WTC11 (cell line): ENCODE measurements at regions not wholly inside any gene's neighbourhood (a gene's known extent, or its start where the extent isn't known, plus 50 kb on each side); places are given as distances from the start of the nearest gene placed in this dataset.

Source experiments
- ATAC-seq: fragments of 200-7000 bp; cut with Tn5 transposase; 2 replicates; pipeline ENCODE4 v1.10.0; 2021; ENCODE audit warnings: mild to moderate bottlenecking, moderate library complexity
- CTCF ChIA-PET: fragments of 300-600 bp; sonication (Branson Sonifier 250); formaldehyde crosslinking; loops from one replicate; lab custom pipeline; 2021; ENCODE audit warnings: antibody characterized with exemption; lab: Charles Lee
- POLR2A ChIA-PET: fragments of 350-600 bp; sonication (Branson Sonifier 250); formaldehyde crosslinking; loops from one replicate; lab custom pipeline; 2021; ENCODE audit warnings: antibody characterized with exemption; lab: Charles Lee
- DNase-seq: peaks from one replicate; pipeline ENCODE4 v3.0.0; 2021; ENCODE audit warnings: low spot score
- H3K27ac Mint-ChIP-seq: 2 replicates; pipeline ENCODE4 v1.8.0; 2021; ENCODE audit warnings: mixed read lengths
- H3K27me3 Mint-ChIP-seq: 2 replicates; pipeline ENCODE4 v1.8.0; 2021; ENCODE audit warnings: low read depth, mild to moderate bottlenecking, moderate library complexity, mixed read lengths
- H3K36me3 Mint-ChIP-seq: 2 replicates; pipeline ENCODE4 v1.8.0; 2021; ENCODE audit warnings: mixed read lengths
- H3K4me1 Mint-ChIP-seq: 2 replicates; pipeline ENCODE4 v1.8.0; 2022; ENCODE audit warnings: mixed read lengths
- H3K4me3 Mint-ChIP-seq: 2 replicates; pipeline ENCODE4 v1.8.0; 2021; ENCODE audit warnings: mild to moderate bottlenecking, moderate library complexity, mixed read lengths
- H3K9me3 Mint-ChIP-seq: 2 replicates; pipeline ENCODE4 v1.8.0; 2021; ENCODE audit warnings: mixed read lengths
- CREM ChIP-seq: sonication (generic); formaldehyde crosslinking; IDR thresholded peaks from 2 replicates; pipeline ENCODE4 v1.8.1; 2022; ENCODE audit warnings: mild to moderate bottlenecking, missing genetic modification reagents, moderate library complexity
- JAZF1 ChIP-seq: fragments of 250-450 bp; sonication (Bioruptor Pico); IDR thresholded peaks from 2 replicates; pipeline ENCODE4 v1.9.0; 2021; ENCODE audit warnings: moderate library complexity, mild to moderate bottlenecking, inconsistent platforms
- MYBL2 ChIP-seq: sonication (generic); formaldehyde crosslinking; IDR thresholded peaks from 2 replicates; pipeline ENCODE4 v1.8.1; 2023; ENCODE audit warnings: mild to moderate bottlenecking, moderate library complexity, missing genetic modification reagents
- NR3C1 ChIP-seq: sonication (generic); formaldehyde crosslinking; conservative IDR thresholded peaks from 2 replicates; pipeline ENCODE4 v1.8.1; 2023; ENCODE audit warnings: low read depth, mild to moderate bottlenecking, missing genetic modification reagents
- PRRX2 ChIP-seq: fragments of 250-450 bp; sonication (Bioruptor Pico); IDR thresholded peaks from 2 replicates; pipeline ENCODE4 v1.8.0; 2021; ENCODE audit warnings: mild to moderate bottlenecking
- TEAD1 ChIP-seq: sonication (generic); formaldehyde crosslinking; IDR thresholded peaks from 2 replicates; pipeline ENCODE4 v1.8.0; 2022; ENCODE audit warnings: mild to moderate bottlenecking, missing genetic modification reagents
- ZBTB21 ChIP-seq: sonication (generic); formaldehyde crosslinking; IDR thresholded peaks from 2 replicates; pipeline ENCODE4 v1.8.1; 2023; ENCODE audit warnings: mild to moderate bottlenecking, missing genetic modification reagents, borderline replicate concordance
- ZNF423 ChIP-seq: fragments of 250-450 bp; sonication (Bioruptor Pico); IDR thresholded peaks from 2 replicates; pipeline ENCODE4 v2.1.2; 2022; ENCODE audit warnings: mild to moderate bottlenecking, moderate library complexity
- TF ChIP-seq, protein P1 (sequence below): sonication (generic); formaldehyde crosslinking; IDR thresholded peaks from 2 replicates; pipeline ENCODE4 v1.8.1; 2023; ENCODE audit warnings: mild to moderate bottlenecking, missing genetic modification reagents, moderate library complexity
- TF ChIP-seq, protein P2 (sequence below): sonication (generic); formaldehyde crosslinking; IDR thresholded peaks from 2 replicates; pipeline ENCODE4 v1.8.1; 2022; ENCODE audit warnings: low read depth, mild to moderate bottlenecking, moderate library complexity, missing genetic modification reagents, borderline replicate concordance
- TF ChIP-seq, protein P3 (sequence below): sonication (generic); formaldehyde crosslinking; IDR thresholded peaks from 2 replicates; pipeline ENCODE4 v1.8.1; 2022; ENCODE audit warnings: low read depth, missing genetic modification reagents, borderline replicate concordance
- TF ChIP-seq, protein P4 (sequence below): sonication (generic); formaldehyde crosslinking; IDR thresholded peaks from 2 replicates; pipeline ENCODE4 v1.8.0; 2023; ENCODE audit warnings: missing genetic modification reagents, mild to moderate bottlenecking, borderline replicate concordance
- TF ChIP-seq, protein P5 (sequence below): sonication (generic); formaldehyde crosslinking; IDR thresholded peaks from 2 replicates; pipeline ENCODE4 v1.8.0; 2022; ENCODE audit warnings: mild to moderate bottlenecking, missing genetic modification reagents
- TF ChIP-seq, protein P6 (sequence below): fragments of 250-450 bp; sonication (Bioruptor Pico); IDR thresholded peaks from 2 replicates; pipeline ENCODE4 v1.8.0; 2021; ENCODE audit warnings: mild to moderate bottlenecking
- TF ChIP-seq, protein P7 (sequence below): fragments of 250-450 bp; sonication (Bioruptor Pico); conservative IDR thresholded peaks from 2 replicates; pipeline ENCODE4 v1.9.0; 2021; ENCODE audit warnings: mild to moderate bottlenecking

DNA sequence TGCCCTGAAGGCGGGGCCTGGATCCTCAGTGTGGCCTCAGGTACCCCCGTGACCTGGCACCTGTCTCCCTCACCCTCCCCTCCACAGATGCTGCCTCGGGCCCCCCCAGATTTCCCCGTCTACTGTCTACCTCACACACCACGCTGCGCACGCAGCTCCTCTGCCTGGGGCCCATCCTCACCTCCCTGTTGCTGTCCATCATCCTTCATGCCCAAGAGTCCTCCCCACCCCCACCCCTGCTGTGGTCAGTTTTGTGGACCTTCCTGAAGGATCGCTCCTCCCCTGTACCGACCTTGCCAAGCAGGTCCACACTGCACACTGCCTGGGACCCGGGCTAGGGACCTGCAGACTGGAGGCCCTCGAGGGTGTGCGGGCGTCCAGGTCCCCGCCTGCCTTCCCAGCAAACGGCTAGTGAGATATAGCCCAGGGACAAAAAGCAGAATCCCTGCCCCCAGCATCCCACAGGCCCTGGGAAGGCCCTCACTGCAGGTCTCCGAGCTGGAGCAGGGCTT is 197.4 kb upstream of the DIO3 start:
- ChIA-PET CTCF (no interaction called here), POLR2A (no interaction called here)
- no peak for DNase-seq
- TF ChIP-seq, protein P1, sequence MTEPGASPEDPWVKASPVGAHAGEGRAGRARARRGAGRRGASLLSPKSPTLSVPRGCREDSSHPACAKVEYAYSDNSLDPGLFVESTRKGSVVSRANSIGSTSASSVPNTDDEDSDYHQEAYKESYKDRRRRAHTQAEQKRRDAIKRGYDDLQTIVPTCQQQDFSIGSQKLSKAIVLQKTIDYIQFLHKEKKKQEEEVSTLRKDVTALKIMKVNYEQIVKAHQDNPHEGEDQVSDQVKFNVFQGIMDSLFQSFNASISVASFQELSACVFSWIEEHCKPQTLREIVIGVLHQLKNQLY (CRISPR knock-in tag) = no peak
- TF ChIP-seq, protein P2, sequence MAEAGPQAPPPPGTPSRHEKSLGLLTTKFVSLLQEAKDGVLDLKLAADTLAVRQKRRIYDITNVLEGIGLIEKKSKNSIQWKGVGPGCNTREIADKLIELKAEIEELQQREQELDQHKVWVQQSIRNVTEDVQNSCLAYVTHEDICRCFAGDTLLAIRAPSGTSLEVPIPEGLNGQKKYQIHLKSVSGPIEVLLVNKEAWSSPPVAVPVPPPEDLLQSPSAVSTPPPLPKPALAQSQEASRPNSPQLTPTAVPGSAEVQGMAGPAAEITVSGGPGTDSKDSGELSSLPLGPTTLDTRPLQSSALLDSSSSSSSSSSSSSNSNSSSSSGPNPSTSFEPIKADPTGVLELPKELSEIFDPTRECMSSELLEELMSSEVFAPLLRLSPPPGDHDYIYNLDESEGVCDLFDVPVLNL = no peak
- TF ChIP-seq NR3C1 (CRISPR knock-in tag) (no peak), ZNF423 (no peak), JAZF1 (CRISPR knock-in tag) (no peak), PRRX2 (CRISPR knock-in tag) (no peak)
- TF ChIP-seq, protein P3, sequence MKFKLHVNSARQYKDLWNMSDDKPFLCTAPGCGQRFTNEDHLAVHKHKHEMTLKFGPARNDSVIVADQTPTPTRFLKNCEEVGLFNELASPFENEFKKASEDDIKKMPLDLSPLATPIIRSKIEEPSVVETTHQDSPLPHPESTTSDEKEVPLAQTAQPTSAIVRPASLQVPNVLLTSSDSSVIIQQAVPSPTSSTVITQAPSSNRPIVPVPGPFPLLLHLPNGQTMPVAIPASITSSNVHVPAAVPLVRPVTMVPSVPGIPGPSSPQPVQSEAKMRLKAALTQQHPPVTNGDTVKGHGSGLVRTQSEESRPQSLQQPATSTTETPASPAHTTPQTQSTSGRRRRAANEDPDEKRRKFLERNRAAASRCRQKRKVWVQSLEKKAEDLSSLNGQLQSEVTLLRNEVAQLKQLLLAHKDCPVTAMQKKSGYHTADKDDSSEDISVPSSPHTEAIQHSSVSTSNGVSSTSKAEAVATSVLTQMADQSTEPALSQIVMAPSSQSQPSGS (CRISPR knock-in tag) = no peak
- TF ChIP-seq, protein P4, sequence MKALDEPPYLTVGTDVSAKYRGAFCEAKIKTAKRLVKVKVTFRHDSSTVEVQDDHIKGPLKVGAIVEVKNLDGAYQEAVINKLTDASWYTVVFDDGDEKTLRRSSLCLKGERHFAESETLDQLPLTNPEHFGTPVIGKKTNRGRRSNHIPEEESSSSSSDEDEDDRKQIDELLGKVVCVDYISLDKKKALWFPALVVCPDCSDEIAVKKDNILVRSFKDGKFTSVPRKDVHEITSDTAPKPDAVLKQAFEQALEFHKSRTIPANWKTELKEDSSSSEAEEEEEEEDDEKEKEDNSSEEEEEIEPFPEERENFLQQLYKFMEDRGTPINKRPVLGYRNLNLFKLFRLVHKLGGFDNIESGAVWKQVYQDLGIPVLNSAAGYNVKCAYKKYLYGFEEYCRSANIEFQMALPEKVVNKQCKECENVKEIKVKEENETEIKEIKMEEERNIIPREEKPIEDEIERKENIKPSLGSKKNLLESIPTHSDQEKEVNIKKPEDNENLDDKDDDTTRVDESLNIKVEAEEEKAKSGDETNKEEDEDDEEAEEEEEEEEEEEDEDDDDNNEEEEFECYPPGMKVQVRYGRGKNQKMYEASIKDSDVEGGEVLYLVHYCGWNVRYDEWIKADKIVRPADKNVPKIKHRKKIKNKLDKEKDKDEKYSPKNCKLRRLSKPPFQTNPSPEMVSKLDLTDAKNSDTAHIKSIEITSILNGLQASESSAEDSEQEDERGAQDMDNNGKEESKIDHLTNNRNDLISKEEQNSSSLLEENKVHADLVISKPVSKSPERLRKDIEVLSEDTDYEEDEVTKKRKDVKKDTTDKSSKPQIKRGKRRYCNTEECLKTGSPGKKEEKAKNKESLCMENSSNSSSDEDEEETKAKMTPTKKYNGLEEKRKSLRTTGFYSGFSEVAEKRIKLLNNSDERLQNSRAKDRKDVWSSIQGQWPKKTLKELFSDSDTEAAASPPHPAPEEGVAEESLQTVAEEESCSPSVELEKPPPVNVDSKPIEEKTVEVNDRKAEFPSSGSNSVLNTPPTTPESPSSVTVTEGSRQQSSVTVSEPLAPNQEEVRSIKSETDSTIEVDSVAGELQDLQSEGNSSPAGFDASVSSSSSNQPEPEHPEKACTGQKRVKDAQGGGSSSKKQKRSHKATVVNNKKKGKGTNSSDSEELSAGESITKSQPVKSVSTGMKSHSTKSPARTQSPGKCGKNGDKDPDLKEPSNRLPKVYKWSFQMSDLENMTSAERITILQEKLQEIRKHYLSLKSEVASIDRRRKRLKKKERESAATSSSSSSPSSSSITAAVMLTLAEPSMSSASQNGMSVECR (CRISPR knock-in tag) = no peak
- TF ChIP-seq, protein P5, sequence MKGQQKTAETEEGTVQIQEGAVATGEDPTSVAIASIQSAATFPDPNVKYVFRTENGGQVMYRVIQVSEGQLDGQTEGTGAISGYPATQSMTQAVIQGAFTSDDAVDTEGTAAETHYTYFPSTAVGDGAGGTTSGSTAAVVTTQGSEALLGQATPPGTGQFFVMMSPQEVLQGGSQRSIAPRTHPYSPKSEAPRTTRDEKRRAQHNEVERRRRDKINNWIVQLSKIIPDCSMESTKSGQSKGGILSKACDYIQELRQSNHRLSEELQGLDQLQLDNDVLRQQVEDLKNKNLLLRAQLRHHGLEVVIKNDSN = no peak
- TF ChIP-seq, protein P6, sequence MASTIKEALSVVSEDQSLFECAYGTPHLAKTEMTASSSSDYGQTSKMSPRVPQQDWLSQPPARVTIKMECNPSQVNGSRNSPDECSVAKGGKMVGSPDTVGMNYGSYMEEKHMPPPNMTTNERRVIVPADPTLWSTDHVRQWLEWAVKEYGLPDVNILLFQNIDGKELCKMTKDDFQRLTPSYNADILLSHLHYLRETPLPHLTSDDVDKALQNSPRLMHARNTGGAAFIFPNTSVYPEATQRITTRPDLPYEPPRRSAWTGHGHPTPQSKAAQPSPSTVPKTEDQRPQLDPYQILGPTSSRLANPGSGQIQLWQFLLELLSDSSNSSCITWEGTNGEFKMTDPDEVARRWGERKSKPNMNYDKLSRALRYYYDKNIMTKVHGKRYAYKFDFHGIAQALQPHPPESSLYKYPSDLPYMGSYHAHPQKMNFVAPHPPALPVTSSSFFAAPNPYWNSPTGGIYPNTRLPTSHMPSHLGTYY (CRISPR knock-in tag) = no peak
- H3K4me1 Mint-ChIP-seq = peaks cover 18% of the 10 kb centered on the region
- H3K27ac Mint-ChIP-seq = no peak overlapping the region
- H3K27me3 Mint-ChIP-seq = no peaks in the 10 kb centered on the region
- H3K9me3 Mint-ChIP-seq = no peaks in the 10 kb centered on the region
- H3K4me3 Mint-ChIP-seq = no peak overlapping the region
- H3K36me3 Mint-ChIP-seq = no peaks in the 10 kb centered on the region
- no peak for ATAC-seq

DNA sequence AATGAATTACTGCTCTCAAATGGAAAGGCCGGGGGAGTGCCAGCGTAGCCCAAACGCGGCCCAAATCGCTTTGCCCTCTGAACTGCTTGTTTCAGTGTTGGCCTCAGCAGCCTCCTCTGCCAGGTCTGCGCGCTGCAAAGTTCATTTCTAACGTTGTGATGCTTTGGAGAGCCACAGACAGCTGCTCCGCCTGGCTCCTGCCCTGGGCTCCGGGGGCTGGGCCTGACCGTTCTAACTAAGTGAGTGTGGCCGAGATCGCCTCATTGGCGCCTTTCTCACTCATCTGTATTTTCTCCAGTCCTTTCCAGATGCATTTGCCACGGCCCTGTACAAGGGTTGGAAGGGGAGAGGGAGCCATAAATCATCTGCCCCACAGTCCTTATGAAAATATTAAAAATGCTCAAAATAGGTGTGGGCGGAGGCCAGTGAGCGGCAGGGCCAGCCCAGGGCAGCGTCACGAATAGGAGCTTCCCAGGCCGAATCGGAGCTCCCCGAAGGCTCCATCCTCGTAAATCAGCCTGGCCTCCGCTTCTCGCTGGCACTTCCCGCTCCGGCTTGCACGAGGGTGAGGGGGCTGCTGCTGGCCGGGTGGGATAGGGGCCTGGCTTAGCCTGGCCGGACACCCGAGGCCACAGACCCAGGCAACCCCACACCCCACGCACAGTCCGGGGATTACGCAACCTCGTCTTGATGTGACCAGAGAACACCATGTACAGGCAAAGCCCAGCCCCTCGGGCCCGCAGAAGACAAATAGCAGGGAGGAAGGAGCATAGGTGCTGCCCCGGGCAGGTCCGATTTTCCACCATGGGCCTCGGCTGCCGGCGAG is 196.6 kb upstream of the DIO3 start:
- no peak overlapping the region for H3K27ac Mint-ChIP-seq
- ChIA-PET CTCF (no interaction called here), POLR2A (no interaction called here)
- H3K27me3 Mint-ChIP-seq = no peaks in the 10 kb centered on the region
- no peak overlapping the region for H3K4me3 Mint-ChIP-seq
- no peaks in the 10 kb centered on the region for H3K36me3 Mint-ChIP-seq
- H3K9me3 Mint-ChIP-seq = no peaks in the 10 kb centered on the region
- ATAC-seq = no peak
- no peak for DNase-seq
- TF ChIP-seq MYBL2 (CRISPR knock-in tag) = no peak
- TF ChIP-seq CREM (CRISPR knock-in tag) = no peak
- TF ChIP-seq ZBTB21 (CRISPR knock-in tag) = no peak
- TF ChIP-seq TEAD1 (CRISPR knock-in tag) = no peak
- TF ChIP-seq, protein P7, sequence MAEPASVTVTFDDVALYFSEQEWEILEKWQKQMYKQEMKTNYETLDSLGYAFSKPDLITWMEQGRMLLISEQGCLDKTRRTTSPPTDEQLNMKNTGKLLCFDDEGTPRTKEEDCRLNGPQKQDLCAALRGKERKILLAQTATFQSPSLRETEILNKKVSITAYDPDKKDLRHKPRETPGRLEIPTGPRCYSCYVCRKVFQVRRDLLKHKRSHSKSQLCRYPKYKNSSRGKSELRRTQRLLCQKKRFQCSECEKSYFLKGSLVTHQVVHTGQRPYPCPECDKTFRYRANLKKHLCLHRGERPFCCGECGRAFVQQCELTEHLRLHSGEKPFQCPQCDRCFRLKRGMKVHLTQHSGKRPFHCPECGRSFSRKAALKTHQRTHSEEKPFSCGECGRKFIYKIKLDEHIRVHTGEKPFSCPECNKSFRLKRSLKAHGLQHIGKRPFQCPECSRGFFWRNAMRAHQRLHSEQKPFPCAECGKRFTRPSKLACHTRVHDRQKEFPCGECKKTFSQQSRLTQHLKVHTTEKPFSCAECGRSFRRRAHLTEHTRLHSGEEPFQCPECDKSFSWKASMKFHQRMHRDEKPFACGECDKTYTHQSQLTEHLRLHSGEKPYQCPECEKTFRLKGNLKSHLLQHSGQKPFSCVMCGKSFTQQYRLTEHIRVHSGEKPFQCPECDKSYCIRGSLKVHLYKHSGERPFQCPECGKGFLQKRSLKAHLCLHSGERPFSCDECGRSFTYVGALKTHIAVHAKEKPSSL = no peak
- peaks cover 15% of the 10 kb centered on the region for H3K4me1 Mint-ChIP-seq
